ENCODE measurements at regions not wholly inside any gene's neighbourhood (a gene's known extent, or its start where the extent isn't known, plus 50 kb on each side); places are given as distances from the start of the nearest gene placed in this dataset.

DNA sequence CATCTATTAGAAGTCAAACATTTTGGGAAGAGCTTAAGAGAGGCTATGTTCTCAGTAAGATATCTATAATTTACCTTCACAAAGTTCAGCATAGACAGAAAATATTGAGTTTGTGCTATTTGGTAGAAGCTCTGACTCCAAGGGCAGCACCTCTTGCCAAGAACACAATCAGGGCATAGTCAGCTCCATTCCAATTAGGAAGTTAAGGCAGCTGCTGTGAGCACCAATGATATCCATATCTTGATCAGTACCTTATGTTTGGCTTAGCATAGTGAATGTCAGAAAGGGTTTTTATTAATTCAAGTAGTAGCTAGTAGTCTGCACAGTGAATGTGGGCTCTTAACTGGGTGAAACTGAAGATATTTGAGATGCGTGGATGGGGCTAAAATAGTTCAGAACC is 86.4 kb upstream of the SPRED2 start:
- H3K36me3 Mint-ChIP-seq, result no peaks in the 10 kb centered on the region
- peaks cover 4 to 7% of the 10 kb centered on the region in 2 donors for H3K27me3 Mint-ChIP-seq

DNA sequence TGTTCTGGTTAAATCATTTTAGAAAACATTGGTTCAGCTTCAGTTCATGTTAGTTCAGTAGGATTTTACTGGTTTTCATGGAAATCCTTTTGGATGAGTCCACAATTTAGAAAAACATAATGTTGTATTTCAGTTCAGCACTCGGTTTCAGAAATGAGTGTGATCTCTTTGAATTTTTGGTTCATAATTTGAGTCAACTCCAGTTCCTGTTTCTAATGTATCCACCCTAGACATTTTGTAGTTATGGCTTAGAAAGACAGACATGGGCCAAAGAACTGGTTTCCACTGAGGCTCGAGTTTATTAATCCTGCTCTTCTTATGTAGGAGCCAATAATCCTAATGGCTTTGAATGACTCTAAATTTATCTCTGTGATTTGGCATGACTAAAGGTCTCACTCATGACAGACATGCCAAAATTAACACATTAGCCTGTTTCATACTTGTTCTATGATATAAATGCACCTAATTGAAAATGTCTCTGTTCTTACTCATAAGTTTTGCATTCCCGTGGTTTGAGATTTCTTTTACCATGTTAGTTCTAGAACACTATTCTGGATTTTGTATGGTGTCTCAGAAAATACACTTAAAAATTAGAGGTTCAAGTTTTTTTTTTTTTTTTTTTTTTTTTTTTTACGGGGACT is 82.3 kb upstream of the SPRED2 start:
- H3K27me3 ChIP-seq (ENCODE audit: insufficient read depth, low read length), result no peaks in the 10 kb centered on the region
- no peaks in the 10 kb centered on the region for H3K36me3 ChIP-seq (ENCODE audit: insufficient read depth, low read length)
- no peak overlapping the region for H3K27ac ChIP-seq (ENCODE audit: low read depth, low read length)
- H3K9me3 ChIP-seq (ENCODE audit: control insufficient read depth in 1 of 2, low read length in 2 of 2), result no peaks in the 10 kb centered on the region
- intact Hi-C loops (cut with micrococcal nuclease), result no loop called here
- ChIA-PET CTCF (ENCODE audit: partially characterized antibody) (no interaction called here), POLR2A (ENCODE audit: partially characterized antibody) (no interaction called here)
- no peaks in the 10 kb centered on the region for H3K4me1 ChIP-seq (ENCODE audit: insufficient read depth, low read length)
- Mint-ChIP-seq H3K36me3 (peaks cover 0 to 5% of the 10 kb centered on the region in 2 donors), H3K4me1 (no peaks in the 10 kb centered on the region), H3K9me3 (peaks cover 0 to 3% (median 0%) of the 10 kb centered on the region in 8 donors), H3K4me3 (no peak overlapping the region), H3K27ac (no peak overlapping the region), H3K27me3 (peaks cover 0 to 10% of the 10 kb centered on the region in 2 donors)
- DNase-seq, result no peak
- H3K4me3 ChIP-seq (ENCODE audit: low read length in 2 of 2), result no peak overlapping the region

More for the DNA sequence above, 86.4 kb upstream of the SPRED2 start:
- intact Hi-C loops (cut with micrococcal nuclease), result no loop called here
- no peaks in the 10 kb centered on the region for H3K27me3 ChIP-seq (ENCODE audit: insufficient read depth, low read length)
- POLR2A ChIA-PET (ENCODE audit: partially characterized antibody), result no interaction called here
- CTCF ChIA-PET (ENCODE audit: partially characterized antibody), result no interaction called here
- Mint-ChIP-seq H3K4me3 (no peak overlapping the region), H3K4me1 (no peaks in the 10 kb centered on the region), H3K9me3 (peaks cover 0 to 6% (median 0%) of the 10 kb centered on the region in 8 donors), H3K27ac (no peak overlapping the region)
- no peaks in the 10 kb centered on the region for H3K9me3 ChIP-seq (ENCODE audit: control insufficient read depth in 1 of 2, low read length in 2 of 2)
- no peaks in the 10 kb centered on the region for H3K4me1 ChIP-seq (ENCODE audit: insufficient read depth, low read length)
- H3K36me3 ChIP-seq (ENCODE audit: insufficient read depth, low read length), result no peaks in the 10 kb centered on the region
- DNase-seq, result no peak
- H3K27ac ChIP-seq (ENCODE audit: low read depth, low read length), result no peak overlapping the region
- H3K4me3 ChIP-seq (ENCODE audit: low read length in 2 of 2), result no peak overlapping the region

DNA sequence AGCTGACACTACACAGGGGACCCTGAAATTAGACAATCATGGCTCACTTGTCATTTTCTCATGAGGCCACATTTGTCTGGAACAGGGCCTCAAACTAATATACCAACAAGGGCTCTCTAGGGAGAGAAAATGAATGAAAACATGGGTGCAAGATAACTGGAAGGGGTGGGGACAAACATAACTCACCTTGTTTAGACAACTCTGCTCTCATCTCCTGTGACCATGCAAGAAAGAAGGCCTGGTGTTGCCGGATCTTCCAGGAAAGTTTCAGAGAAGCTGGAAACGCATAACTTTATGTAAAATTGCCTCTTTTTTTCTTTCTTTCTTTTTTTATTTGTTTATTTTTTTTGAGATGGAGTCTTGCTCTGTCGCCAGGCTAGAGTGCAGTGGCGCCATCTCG is 80.4 kb upstream of the SPRED2 start:
- ChIA-PET CTCF (ENCODE audit: partially characterized antibody) (no interaction called here), POLR2A (ENCODE audit: partially characterized antibody) (no interaction called here)
- Mint-ChIP-seq H3K36me3 (peaks cover 0 to 5% of the 10 kb centered on the region in 2 donors), H3K27me3 (peaks cover 0 to 8% of the 10 kb centered on the region in 2 donors), H3K9me3 (peaks cover 0 to 4% (median 3%) of the 10 kb centered on the region in 8 donors), H3K4me3 (no peak overlapping the region), H3K27ac (no peak overlapping the region), H3K4me1 (no peaks in the 10 kb centered on the region)
- no peak overlapping the region for H3K4me3 ChIP-seq (ENCODE audit: low read length in 2 of 2)
- no peak overlapping the region for H3K27ac ChIP-seq (ENCODE audit: low read depth, low read length)
- no peak for DNase-seq
- intact Hi-C loops (cut with micrococcal nuclease), result no loop called here
- no peaks in the 10 kb centered on the region for H3K27me3 ChIP-seq (ENCODE audit: insufficient read depth, low read length)
- no peaks in the 10 kb centered on the region for H3K4me1 ChIP-seq (ENCODE audit: insufficient read depth, low read length)
- no peaks in the 10 kb centered on the region for H3K9me3 ChIP-seq (ENCODE audit: control insufficient read depth in 1 of 2, low read length in 2 of 2)
- H3K36me3 ChIP-seq (ENCODE audit: insufficient read depth, low read length), result no peaks in the 10 kb centered on the region

DNA sequence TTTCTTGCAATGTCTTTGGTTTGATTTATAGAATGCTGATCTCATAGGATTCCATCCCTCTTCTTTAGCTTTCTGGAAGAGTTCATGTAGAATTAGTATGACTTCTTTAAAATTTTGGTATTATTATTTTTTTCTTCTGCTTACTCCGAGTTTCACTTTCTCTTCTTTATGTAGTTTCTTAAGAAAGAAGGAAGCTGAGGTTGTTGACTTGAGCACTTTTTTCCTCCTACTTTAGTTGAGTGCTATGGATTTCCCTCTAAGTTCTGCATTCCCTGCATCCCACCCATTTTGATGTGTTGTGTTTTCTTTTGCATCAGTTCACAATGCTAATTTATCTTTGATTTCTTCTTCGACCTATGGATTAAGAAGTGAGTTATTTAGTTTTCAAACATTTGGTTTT is 78.9 kb upstream of the SPRED2 start:
- Mint-ChIP-seq H3K9me3 (peaks cover 0 to 4% (median 3%) of the 10 kb centered on the region in 8 donors), H3K27me3 (peaks cover 0 to 8% of the 10 kb centered on the region in 2 donors), H3K36me3 (peaks cover 0 to 5% of the 10 kb centered on the region in 2 donors), H3K4me3 (no peak overlapping the region), H3K4me1 (no peaks in the 10 kb centered on the region), H3K27ac (no peak overlapping the region)
- CTCF ChIA-PET (ENCODE audit: partially characterized antibody), result no interaction called here
- H3K27me3 ChIP-seq (ENCODE audit: insufficient read depth, low read length), result no peaks in the 10 kb centered on the region
- H3K4me1 ChIP-seq (ENCODE audit: insufficient read depth, low read length), result no peaks in the 10 kb centered on the region
- POLR2A ChIA-PET (ENCODE audit: partially characterized antibody), result no interaction called here
- no peaks in the 10 kb centered on the region for H3K36me3 ChIP-seq (ENCODE audit: insufficient read depth, low read length)
- H3K4me3 ChIP-seq (ENCODE audit: low read length in 2 of 2), result no peak overlapping the region
- no peaks in the 10 kb centered on the region for H3K9me3 ChIP-seq (ENCODE audit: control insufficient read depth in 1 of 2, low read length in 2 of 2)
- H3K27ac ChIP-seq (ENCODE audit: low read depth, low read length), result no peak overlapping the region
- DNase-seq, result no peak
- intact Hi-C loops (cut with micrococcal nuclease), result no loop called here

DNA sequence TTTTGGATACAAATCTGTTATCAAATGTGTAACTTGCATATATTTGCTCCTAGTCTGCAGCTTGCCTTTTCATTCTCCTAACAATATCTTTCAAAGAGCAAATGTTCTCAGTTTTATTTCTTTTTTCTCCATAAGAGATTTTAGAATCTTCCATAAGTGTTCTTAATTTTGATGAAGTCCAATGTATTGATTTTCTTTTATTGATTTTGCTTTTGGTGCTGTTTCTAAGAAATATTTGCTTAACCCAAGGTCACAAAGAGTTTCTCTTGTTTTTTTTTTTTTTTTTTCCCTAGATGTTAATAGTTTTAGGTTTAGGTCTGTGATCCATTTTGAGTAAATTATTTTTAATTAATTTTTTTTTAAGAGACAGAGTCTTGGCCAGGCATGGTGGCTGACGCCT is 75.8 kb upstream of the SPRED2 start:
- no peak for DNase-seq
- H3K27me3 Mint-ChIP-seq, result peaks cover 0 to 5% of the 10 kb centered on the region in 2 donors
- intact Hi-C loops (cut with micrococcal nuclease), result no loop called here

DNA sequence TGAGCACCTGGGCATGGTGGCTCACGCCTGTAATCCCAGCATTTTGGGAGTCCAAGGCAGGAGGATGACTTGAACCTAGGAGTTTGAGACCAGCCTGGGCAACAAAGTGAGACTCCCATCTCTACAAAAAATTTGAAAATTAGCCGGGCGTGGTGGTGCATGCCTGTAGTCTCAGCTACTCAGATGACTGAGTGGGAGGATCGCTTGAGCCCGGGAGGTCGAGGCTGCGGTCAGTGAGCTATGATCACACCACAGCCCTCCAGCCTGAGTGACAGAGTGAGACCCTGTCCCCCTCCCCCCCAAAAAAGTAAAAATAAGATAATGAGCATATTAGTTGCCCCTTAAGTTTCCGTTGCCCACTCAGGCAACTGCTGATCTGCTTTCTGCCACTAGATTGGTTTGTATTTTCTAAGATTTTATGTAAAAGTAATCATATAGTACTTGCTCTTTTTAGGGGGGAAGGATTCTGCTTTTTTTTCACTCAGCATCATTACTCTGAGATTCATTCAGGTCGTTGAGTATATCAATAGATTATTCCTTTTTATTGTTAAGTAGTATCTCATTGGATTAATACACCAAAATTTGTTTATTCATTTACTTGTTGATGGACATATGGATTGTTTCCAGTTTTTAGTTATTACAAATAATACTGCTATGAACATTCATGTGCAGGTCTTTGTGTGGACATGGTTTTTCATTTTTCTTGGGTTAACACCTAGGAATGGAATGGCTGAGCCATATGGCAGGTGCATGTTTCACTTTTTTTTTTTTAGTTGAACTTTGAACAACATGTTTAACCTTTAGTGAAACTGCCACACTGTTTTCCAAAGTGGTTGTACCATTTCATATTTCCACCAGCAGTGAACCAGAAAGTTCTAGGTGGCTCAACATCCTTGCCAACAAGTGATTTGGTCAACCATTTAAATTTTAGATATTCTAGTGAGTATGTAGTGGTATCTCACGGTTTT is 75.0 kb upstream of the SPRED2 start:
- Histone ChIP-seq H3K4me3 (ENCODE audit: low read length in 2 of 2) (no peak overlapping the region), H3K4me1 (ENCODE audit: insufficient read depth, low read length) (no peaks in the 10 kb centered on the region), H3K36me3 (ENCODE audit: insufficient read depth, low read length) (no peaks in the 10 kb centered on the region), H3K9me3 (ENCODE audit: control insufficient read depth in 1 of 2, low read length in 2 of 2) (no peaks in the 10 kb centered on the region), H3K27me3 (ENCODE audit: insufficient read depth, low read length) (no peaks in the 10 kb centered on the region), H3K27ac (ENCODE audit: low read depth, low read length) (no peak overlapping the region)
- ChIA-PET POLR2A (ENCODE audit: partially characterized antibody) (no interaction called here), CTCF (ENCODE audit: partially characterized antibody) (no interaction called here)
- Mint-ChIP-seq H3K4me3 (no peak overlapping the region), H3K27ac (no peak overlapping the region), H3K9me3 (peaks cover 0 to 4% (median 3%) of the 10 kb centered on the region in 8 donors), H3K36me3 (peaks cover 0 to 5% of the 10 kb centered on the region in 2 donors), H3K4me1 (no peaks in the 10 kb centered on the region), H3K27me3 (peaks cover 0 to 1% of the 10 kb centered on the region in 2 donors)
- intact Hi-C loops (cut with micrococcal nuclease), result no loop called here
- DNase-seq, result no peak

More for the DNA sequence above, 75.8 kb upstream of the SPRED2 start:
- H3K27ac ChIP-seq (ENCODE audit: low read depth, low read length), result no peak overlapping the region
- CTCF ChIA-PET (ENCODE audit: partially characterized antibody), result no interaction called here
- H3K9me3 ChIP-seq (ENCODE audit: control insufficient read depth in 1 of 2, low read length in 2 of 2), result no peaks in the 10 kb centered on the region
- no peak overlapping the region for H3K27ac Mint-ChIP-seq
- peaks cover 0 to 4% (median 3%) of the 10 kb centered on the region in 8 donors for H3K9me3 Mint-ChIP-seq
- no peaks in the 10 kb centered on the region for H3K36me3 ChIP-seq (ENCODE audit: insufficient read depth, low read length)
- H3K36me3 Mint-ChIP-seq, result peaks cover 0 to 5% of the 10 kb centered on the region in 2 donors
- H3K4me3 ChIP-seq (ENCODE audit: low read length in 2 of 2), result no peak overlapping the region
- no peak overlapping the region for H3K4me3 Mint-ChIP-seq
- POLR2A ChIA-PET (ENCODE audit: partially characterized antibody), result no interaction called here
- no peaks in the 10 kb centered on the region for H3K27me3 ChIP-seq (ENCODE audit: insufficient read depth, low read length)
- H3K4me1 ChIP-seq (ENCODE audit: insufficient read depth, low read length), result no peaks in the 10 kb centered on the region
- no peaks in the 10 kb centered on the region for H3K4me1 Mint-ChIP-seq

DNA sequence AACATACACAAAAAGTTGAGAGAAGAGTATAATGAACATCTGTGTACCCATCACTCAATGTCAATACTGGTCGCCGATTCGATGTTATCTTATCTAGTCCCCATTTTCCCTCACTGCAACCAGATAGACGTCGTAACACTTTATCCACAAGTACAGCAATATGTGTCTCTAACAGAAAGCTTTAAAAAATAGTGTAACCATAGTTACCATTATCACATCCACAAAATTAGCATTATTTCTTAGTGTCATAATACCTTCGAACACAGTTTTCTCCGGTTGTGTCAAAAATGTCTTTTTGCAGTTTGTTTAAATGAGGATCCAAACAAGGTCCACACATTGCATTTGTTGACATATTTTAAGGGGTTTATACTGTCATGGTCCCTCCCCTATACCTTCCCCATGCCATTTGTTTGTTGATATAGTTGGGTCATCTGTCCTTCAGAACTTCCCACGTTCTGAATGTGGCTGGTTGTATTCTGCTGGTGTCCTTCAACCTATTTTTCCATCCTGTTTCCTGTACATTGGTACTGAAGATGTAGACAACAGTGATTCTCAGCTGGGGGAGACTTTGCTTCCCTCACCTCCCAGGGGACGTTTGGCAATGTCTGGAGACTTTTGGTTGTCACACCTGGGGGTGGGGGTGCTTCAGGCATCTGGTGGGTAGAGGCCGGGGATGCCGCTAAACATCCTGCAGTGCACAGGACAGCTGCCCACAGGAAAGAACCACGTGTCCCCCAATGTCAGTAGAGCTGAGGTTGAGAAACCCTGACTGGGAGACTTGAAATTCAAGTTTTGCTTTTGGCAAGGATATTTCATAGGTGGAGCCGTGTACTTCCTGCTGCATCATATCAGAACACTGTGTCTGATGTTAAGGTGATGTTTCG is 72.7 kb upstream of the SPRED2 start:
- Mint-ChIP-seq H3K27ac (no peak overlapping the region), H3K4me3 (no peak overlapping the region), H3K27me3 (peaks cover 0 to 1% of the 10 kb centered on the region in 2 donors), H3K9me3 (peaks cover 0 to 4% (median 3%) of the 10 kb centered on the region in 8 donors), H3K36me3 (no peaks in the 10 kb centered on the region), H3K4me1 (no peaks in the 10 kb centered on the region)
- intact Hi-C loops (cut with micrococcal nuclease), result no loop called here
- Histone ChIP-seq H3K36me3 (ENCODE audit: insufficient read depth, low read length) (no peaks in the 10 kb centered on the region), H3K4me1 (ENCODE audit: insufficient read depth, low read length) (no peaks in the 10 kb centered on the region), H3K27ac (ENCODE audit: low read depth, low read length) (no peak overlapping the region), H3K4me3 (ENCODE audit: low read length in 2 of 2) (no peak overlapping the region), H3K9me3 (ENCODE audit: control insufficient read depth in 1 of 2, low read length in 2 of 2) (no peaks in the 10 kb centered on the region), H3K27me3 (ENCODE audit: insufficient read depth, low read length) (no peaks in the 10 kb centered on the region)
- ChIA-PET POLR2A (ENCODE audit: partially characterized antibody) (no interaction called here), CTCF (ENCODE audit: partially characterized antibody) (interaction anchor here (0.8 kb wide), 1 partner anchor 14 kb away, joined by 4 read pairs; no protein-coding TSS in a partner anchor)
- DNase-seq, result no peak

Data from CD4-positive, alpha-beta memory T cell (primary cell).